Prostate gland (tissue), 2 donors: ENCODE measurements at regions not wholly inside any gene's neighbourhood (a gene's known extent, or its start where the extent isn't known, plus 50 kb on each side); places are given as distances from the start of the nearest gene placed in this dataset.

Experiments used
- DNase-seq: peaks from one replicate; pipeline ENCODE4 v3.0.0-alpha.2; 2019; ENCODE audit warnings: low spot score
- H3K27ac ChIP-seq, 2 donors: fragments of 200-600 bp; sonication (generic); 2 replicates each; pipeline ENCODE4 v1.5.1; 2017 to 2019
- H3K27me3 ChIP-seq: fragments of 200-600 bp; sonication (generic); replicated peaks from 2 replicates; pipeline ENCODE4 v1.5.1; 2019; ENCODE audit not compliant: insufficient read depth
- H3K36me3 ChIP-seq, 2 donors: fragments of 200-600 bp; sonication (generic); 1 replicate in 1 of 2; 2 replicates in 1 of 2; pipeline versions ENCODE4 v1.5.1 to v1.8.1; 2017 to 2019
- H3K4me1 ChIP-seq: fragments of 200-600 bp; sonication (generic); replicated peaks from 2 replicates; pipeline ENCODE4 v1.5.1; 2019
- H3K4me3 ChIP-seq, 2 donors: fragments of 200-600 bp; sonication (generic); 2 replicates each; pipeline ENCODE4 v1.5.1; 2017 to 2019
- H3K9me3 ChIP-seq: fragments of 200-600 bp; sonication (generic); 2 replicates; pipeline ENCODE4 v1.5.1; 2017
- CTCF ChIP-seq, 4 experiments: fragments of 200-600 bp in 2 of 4; fragments of 450-650 bp in 2 of 4; sonication (generic) in 2 of 4; IDR thresholded peaks; 1 replicate in 3 of 4; 2 replicates in 1 of 4; pipeline ENCODE4 v1.5.1; 2016 to 2019; ENCODE audit warnings: antibody characterized with exemption in 4 of 4, mild to moderate bottlenecking in 2 of 4, moderate library complexity in 2 of 4
- POLR2A ChIP-seq: fragments of 450-650 bp; IDR thresholded peaks from one replicate; pipeline ENCODE4 v1.6.1; 2016; ENCODE audit warnings: antibody characterized with exemption, mild to moderate bottlenecking
- POLR2AphosphoS5 ChIP-seq: sonication (generic); formaldehyde crosslinking; IDR thresholded peaks from one replicate; pipeline ENCODE4 v1.6.1; 2017; ENCODE audit warnings: antibody characterized with exemption
- WGBS: methylation state at CpG from one replicate; pipeline ENCODE4 v1.1.5; 2018; 5-methylcytosine and 5-hydroxymethylcytosine counted together
- intact Hi-C: fragments of 100-400 bp; cut with DNase I; formaldehyde crosslinking; loops from one replicate; pipeline ENCODE4 v1.14.2; 2022

- TF ChIP-seq CTCF (IDR thresholded peaks at IDR 0.05) (no peak), POLR2AphosphoS5 (no peak), POLR2A (no peak)
Observed at GRCh38 chr13:21895779-21896178, 224.9 kb downstream of the FGF9 start.

GRCh38 chr13:21897161-21897560 lies 226.3 kb downstream of the FGF9 start:
- intact Hi-C loops = no loop called here
- TF ChIP-seq CTCF (IDR thresholded peaks at IDR 0.05) (no peak), POLR2A (no peak), POLR2AphosphoS5 (no peak)
- H3K27ac ChIP-seq = no peak overlapping the region
- 72% methylated on average over 6 of the region's 6 CpGs for WGBS
- no peaks in the 10 kb centered on the region for H3K4me1 ChIP-seq
- no peak overlapping the region for H3K4me3 ChIP-seq
- H3K27me3 ChIP-seq = no peaks in the 10 kb centered on the region
- H3K36me3 ChIP-seq = no peaks in the 10 kb centered on the region
- no peaks in the 10 kb centered on the region for H3K9me3 ChIP-seq
- no peak for DNase-seq

More at GRCh38 chr13:21895779-21896178, 224.9 kb downstream of the FGF9 start:
- Histone ChIP-seq H3K36me3 (no peaks in the 10 kb centered on the region), H3K27ac (no peak overlapping the region), H3K27me3 (no peaks in the 10 kb centered on the region), H3K4me3 (no peak overlapping the region), H3K4me1 (no peaks in the 10 kb centered on the region), H3K9me3 (no peaks in the 10 kb centered on the region)
- DNase-seq = no peak
- intact Hi-C loops = no loop called here
- 89% methylated on average over 4 of the region's 4 CpGs for WGBS

GRCh38 chr13:21898459-21898858 lies 227.6 kb downstream of the FGF9 start:
- WGBS = 46% methylated on average over 4 of the region's 4 CpGs
- Histone ChIP-seq H3K27me3 (no peaks in the 10 kb centered on the region), H3K36me3 (no peaks in the 10 kb centered on the region), H3K27ac (no peak overlapping the region), H3K4me3 (no peak overlapping the region), H3K9me3 (no peaks in the 10 kb centered on the region), H3K4me1 (no peaks in the 10 kb centered on the region)
- no peak for DNase-seq
- intact Hi-C loops = no loop called here
- TF ChIP-seq POLR2AphosphoS5 (no peak), CTCF (IDR thresholded peaks at IDR 0.05) (no peak), POLR2A (no peak)

- H3K36me3 ChIP-seq = no peaks in the 10 kb centered on the region
- TF ChIP-seq CTCF (IDR thresholded peaks at IDR 0.05) (no peak), POLR2A (no peak), POLR2AphosphoS5 (no peak)
- H3K27me3 ChIP-seq = no peaks in the 10 kb centered on the region
- H3K4me3 ChIP-seq = no peak overlapping the region
- no peak overlapping the region for H3K27ac ChIP-seq
- no peaks in the 10 kb centered on the region for H3K9me3 ChIP-seq
- WGBS = 64% methylated on average over 7 of the region's 7 CpGs
- intact Hi-C loops = no loop called here
- H3K4me1 ChIP-seq = no peaks in the 10 kb centered on the region
- no peak for DNase-seq
Observed at GRCh38 chr13:21898945-21899344, 228.1 kb downstream of the FGF9 start.

GRCh38 chr13:21901336-21901735 lies 230.5 kb downstream of the FGF9 start:
- Histone ChIP-seq H3K27me3 (no peaks in the 10 kb centered on the region), H3K4me3 (no peak overlapping the region), H3K36me3 (no peaks in the 10 kb centered on the region), H3K4me1 (no peaks in the 10 kb centered on the region), H3K27ac (no peak overlapping the region), H3K9me3 (no peaks in the 10 kb centered on the region)
- TF ChIP-seq POLR2A (no peak), CTCF (IDR thresholded peaks at IDR 0.05) (no peak), POLR2AphosphoS5 (no peak)
- no peak for DNase-seq
- intact Hi-C loops = no loop called here
- WGBS = 75% methylated on average over 2 of the region's 2 CpGs
